ENCODE measurements at regions not wholly inside any gene's neighbourhood (a gene's known extent, or its start where the extent isn't known, plus 50 kb on each side); places are given as distances from the start of the nearest gene placed in this dataset.

DNA sequence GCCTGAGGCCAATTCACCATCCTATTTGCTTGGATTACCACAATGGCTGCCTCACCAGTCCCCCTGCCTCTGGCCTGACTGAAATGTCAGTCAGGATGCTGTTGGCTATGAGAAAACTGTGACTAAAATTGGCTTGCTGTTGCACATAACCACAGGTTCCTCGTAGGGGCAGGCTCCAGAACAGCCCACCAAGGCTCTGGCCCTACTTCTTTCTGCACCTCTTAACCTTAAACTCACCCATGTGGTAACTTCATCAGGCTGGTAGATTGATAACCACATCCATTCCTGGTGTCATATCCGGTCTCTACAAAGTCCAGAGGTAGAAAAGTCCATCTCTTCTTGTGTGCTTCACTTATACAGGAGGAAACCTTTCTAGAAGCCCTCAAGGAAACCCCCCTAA lies 172.4 kb upstream of the PLXNC1 start:
- H3K4me2 ChIP-seq (ENCODE audit: insufficient read depth, low read length), result no peak overlapping the region
- H3K27me3 ChIP-seq (ENCODE audit: control insufficient read depth in 2 of 2, insufficient read depth in 2 of 2, low read length in 2 of 2), result no peaks in the 10 kb centered on the region
- peak overlapping the region; percentile 22; the same call in 1 of the 2 replicates for H2AFZ ChIP-seq (ENCODE audit: low read depth, low read length)
- BruUV-seq (replicated peaks), result no TSS peak
- DNase-seq (ENCODE audit: extremely low read depth in 1 of 4, low spot score in 3 of 4) (no peak), ATAC-seq (no peak), FAIRE-seq (no peak)
- no peak overlapping the region for H3K4me3 ChIP-seq
- H3K9ac ChIP-seq (ENCODE audit: insufficient read depth in 1 of 2, low read depth in 2 of 2, low read length in 2 of 2), result no peak overlapping the region
- peaks cover 0 to 11% of the 10 kb centered on the region in 2 experiments; a peak in 3 of 5 replicates for H3K4me1 ChIP-seq (replicated peaks in 1 of 2; ENCODE audit: control insufficient read depth in 2 of 2, insufficient read depth in 2 of 2, low read length in 2 of 2)
- H3K36me3 ChIP-seq (ENCODE audit: control insufficient read depth, insufficient read depth, low read length), result no peaks in the 10 kb centered on the region
- WGBS (ENCODE audit: insufficient coverage, low coverage, missing lambda C conversion rate), result 34% methylated on average over 2 of the region's 2 CpGs
- no peaks in the 10 kb centered on the region for H4K20me1 ChIP-seq (replicated peaks; ENCODE audit: control insufficient read depth, insufficient read depth, low read length)
- no peaks in the 10 kb centered on the region for H3K9me3 ChIP-seq (replicated peaks; ENCODE audit: control insufficient read depth, insufficient read depth, low read depth, low read length)
- H3K79me2 ChIP-seq (ENCODE audit: control insufficient read depth, insufficient read depth, low read length), result no peaks in the 10 kb centered on the region
- H3K27ac ChIP-seq (ENCODE audit: extremely low read depth, low read depth, low read length), result no peak overlapping the region
- CTCF ChIA-PET (ENCODE audit: low intra/inter-chr PET ratio), result no interaction called here
- POLR2A ChIA-PET, result no interaction called here
- intact Hi-C loops (cut with micrococcal nuclease) (loop anchor here (5.0 to 10.0 kb wide), 3 partner anchors 79 to 451 kb away; no protein-coding TSS in a partner anchor), in situ Hi-C loops (cut with MboI) (no loop called here)
- TF ChIP-seq ATF1 (CRISPR knock-in tag; IDR thresholded peaks at IDR 0.05) (no peak), ATF1 (tag; IDR thresholded peaks at IDR 0.05) (no peak), ZFPM2 (CRISPR knock-in tag; IDR thresholded peaks at IDR 0.05) (no peak), NFYB (IDR thresholded peaks at IDR 0.05; ENCODE audit: extremely low read depth, insufficient read length) (no peak), HMBOX1 (IDR thresholded peaks at IDR 0.05) (peak; percentile 30; the same call in 1 of the 2 replicates), NR1H2 (CRISPR knock-in tag; IDR thresholded peaks at IDR 0.05) (no peak)
- no peaks in the 10 kb centered on the region for H3K9me1 ChIP-seq (ENCODE audit: control insufficient read depth, insufficient read depth, low read length)

GRCh38 chr12:93977081-93977480 lies 171.3 kb upstream of the PLXNC1 start:
- intact Hi-C loops (cut with micrococcal nuclease), result loop anchor here (5.0 to 10.0 kb wide), 3 partner anchors 80 to 452 kb away; no protein-coding TSS in a partner anchor
- ATAC-seq, result no peak
- no peaks in the 10 kb centered on the region for H3K27me3 ChIP-seq (ENCODE audit: control insufficient read depth in 2 of 2, insufficient read depth in 2 of 2, low read length in 2 of 2)
- no peaks in the 10 kb centered on the region for H4K20me1 ChIP-seq (replicated peaks; ENCODE audit: control insufficient read depth, insufficient read depth, low read length)
- peaks cover 0 to 6% of the 10 kb centered on the region in 2 experiments; a peak in 3 of 5 replicates for H3K4me1 ChIP-seq (replicated peaks in 1 of 2; ENCODE audit: control insufficient read depth in 2 of 2, insufficient read depth in 2 of 2, low read length in 2 of 2)
- 32% methylated on average over 3 of the region's 3 CpGs for WGBS (ENCODE audit: insufficient coverage, low coverage, missing lambda C conversion rate)
- no peak overlapping the region for H3K4me2 ChIP-seq (ENCODE audit: insufficient read depth, low read length)
- POLR2A ChIA-PET, result no interaction called here
- no peaks in the 10 kb centered on the region for H3K36me3 ChIP-seq (ENCODE audit: control insufficient read depth, insufficient read depth, low read length)
- no peak for DNase-seq (ENCODE audit: extremely low read depth in 1 of 4, low spot score in 3 of 4)
- H3K27ac ChIP-seq (ENCODE audit: extremely low read depth, low read depth, low read length), result no peak overlapping the region
- no peak overlapping the region for H3K9ac ChIP-seq (ENCODE audit: insufficient read depth in 1 of 2, low read depth in 2 of 2, low read length in 2 of 2)
- no peak for FAIRE-seq
- H3K9me3 ChIP-seq (replicated peaks; ENCODE audit: control insufficient read depth, insufficient read depth, low read depth, low read length), result no peaks in the 10 kb centered on the region
- in situ Hi-C loops (cut with MboI), result no loop called here
- no peak overlapping the region for H3K4me3 ChIP-seq
- H3K79me2 ChIP-seq (ENCODE audit: control insufficient read depth, insufficient read depth, low read length), result no peaks in the 10 kb centered on the region
- H3K9me1 ChIP-seq (ENCODE audit: control insufficient read depth, insufficient read depth, low read length), result no peaks in the 10 kb centered on the region
- no peak overlapping the region for H2AFZ ChIP-seq (ENCODE audit: low read depth, low read length)
- CTCF ChIA-PET (ENCODE audit: low intra/inter-chr PET ratio), result no interaction called here
- no TSS peak for BruUV-seq (replicated peaks)
- TF ChIP-seq ETV6 (IDR thresholded peaks at IDR 0.05; ENCODE audit: borderline replicate concordance in 1 of 2, low read depth in 2 of 2, low read length in 1 of 2) (no peak), ETV6 (CRISPR knock-in tag; IDR thresholded peaks at IDR 0.05; ENCODE audit: borderline replicate concordance) (no peak), ZMIZ1 (IDR thresholded peaks at IDR 0.05; ENCODE audit: low read depth in 2 of 2, low read length in 2 of 2) (no peak), PPARD (CRISPR knock-in tag; IDR thresholded peaks at IDR 0.05) (no peak), FOXP1 (CRISPR knock-in tag; IDR thresholded peaks at IDR 0.05) (no peak)

All from K562 (cell line).